ENCODE measurements at regions not wholly inside any gene's neighbourhood (a gene's known extent, or its start where the extent isn't known, plus 50 kb on each side); places are given as distances from the start of the nearest gene placed in this dataset.
A peak's percentile ranks its signal among the peaks of the same experiment; 100 is the strongest.
"Not testable (repeated sequence)": the region's sequence is repeated elsewhere in the genome, so short reads cannot be mapped to it uniquely, and the experiment has no call there.

DNA sequence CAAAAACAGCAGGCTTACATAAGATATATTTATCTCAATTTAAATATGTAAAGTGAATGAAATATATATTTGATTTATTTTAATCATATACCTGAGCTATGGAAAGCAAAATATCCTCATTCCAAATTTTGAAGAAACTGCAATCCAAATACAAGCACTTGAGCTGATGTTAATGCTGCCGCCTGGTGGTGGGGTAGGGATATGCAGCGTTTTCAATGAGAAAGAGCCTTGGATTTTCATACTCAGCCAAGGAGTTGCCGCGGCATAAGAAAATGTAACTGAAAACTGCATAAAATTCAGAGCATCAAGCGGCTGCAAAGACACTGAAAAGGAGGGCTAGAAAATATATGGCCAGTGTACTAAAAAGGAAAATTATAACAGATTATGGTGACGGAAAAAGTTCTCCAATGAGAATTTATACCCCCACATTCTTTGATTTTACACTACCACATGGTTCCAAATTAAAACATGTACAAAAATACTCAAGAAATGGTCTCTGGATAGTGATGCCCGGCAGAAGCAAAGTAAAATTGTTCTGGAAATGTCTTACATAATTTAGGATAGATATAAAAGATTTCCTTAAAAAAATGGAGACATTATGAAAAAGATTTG is 660.3 kb upstream of the PITX2 start:
- DNase-seq: peak; percentile 62

GRCh38 chr4:111296466-111296865 is 673.6 kb upstream of the PITX2 start:
- DNase-seq: no peak

GRCh38 chr4:111303806-111304205 is 680.9 kb upstream of the PITX2 start:
- no peak for DNase-seq

GRCh38 chr4:111323496-111323895 is 700.6 kb upstream of the PITX2 start:
- peak; percentile 87 for DNase-seq

- peak; percentile 59 for DNase-seq
These were observed 701.0 kb upstream of the PITX2 start for GRCh38 chr4:111323916-111324315.

- no peak for DNase-seq
These were observed 703.6 kb upstream of the PITX2 start for GRCh38 chr4:111326450-111326849.

- no peak for DNase-seq
These were observed 707.9 kb upstream of the PITX2 start for GRCh38 chr4:111330786-111331185.

GRCh38 chr4:111334361-111334760 is 711.5 kb upstream of the PITX2 start:
- no peak for DNase-seq

DNA sequence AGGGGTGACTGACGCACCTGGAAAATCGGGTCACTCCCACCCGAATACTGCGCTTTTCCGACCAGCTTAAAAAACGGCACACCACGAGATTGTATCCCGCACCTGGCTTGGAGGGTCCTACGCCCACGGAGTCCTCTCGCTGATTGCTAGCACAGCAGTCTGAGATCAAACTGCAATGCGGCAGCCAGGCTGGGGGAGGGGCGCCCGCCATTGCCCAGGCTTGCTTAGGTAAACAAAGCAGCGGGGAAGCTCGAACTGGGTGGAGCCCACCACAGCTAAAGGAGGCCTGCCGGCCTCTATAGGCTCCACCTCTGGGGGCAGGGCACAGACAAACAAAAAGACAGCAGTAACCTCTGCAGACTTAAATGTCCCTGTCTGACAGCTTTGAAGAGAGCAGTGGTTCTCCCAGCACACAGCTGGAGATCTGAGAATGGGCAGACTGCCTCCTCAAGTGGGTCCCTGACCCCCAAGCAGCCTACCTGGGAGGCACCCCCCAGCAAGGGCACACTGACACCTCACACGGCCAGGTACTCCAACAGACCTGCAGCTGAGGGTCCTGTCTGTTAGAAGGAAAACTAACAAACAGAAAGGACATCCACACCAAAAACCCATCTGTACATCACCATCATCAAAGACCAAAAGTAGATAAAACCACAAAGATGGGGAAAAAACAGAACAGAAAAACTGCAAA is 714.5 kb upstream of the PITX2 start:
- not testable (repeated sequence) for DNase-seq

GRCh38 chr4:111359602-111360001 is 736.7 kb upstream of the PITX2 start:
- no peak for DNase-seq

- DNase-seq: no peak
These were observed 738.0 kb upstream of the PITX2 start for GRCh38 chr4:111360906-111361305.

GRCh38 chr4:111362941-111363361 is 740.1 kb upstream of the PITX2 start:
- DNase-seq: peak; percentile 0

DNA sequence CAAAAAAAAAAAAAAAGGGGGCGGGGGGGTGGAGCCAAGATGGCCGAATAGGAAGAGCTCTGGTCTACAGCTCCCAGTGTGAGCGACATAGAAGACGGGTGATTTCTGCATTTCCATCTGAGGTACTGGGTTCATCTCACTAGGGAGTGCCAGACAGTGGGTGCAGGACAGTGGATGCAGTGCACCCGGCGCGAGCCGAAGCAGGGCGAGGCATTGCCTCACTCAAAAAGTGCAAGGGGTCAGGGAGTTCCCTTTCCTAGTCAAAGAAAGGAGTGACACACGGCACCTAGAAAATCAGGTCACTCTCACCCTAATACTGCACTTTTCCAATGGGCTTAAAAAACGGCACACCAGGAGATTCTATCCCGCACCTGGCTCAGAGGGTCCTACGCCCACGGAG is 755.0 kb upstream of the PITX2 start:
- not testable (repeated sequence) for DNase-seq

GRCh38 chr4:111388561-111388960 is 756.7 kb upstream of the FAM241A start:
- DNase-seq: no peak

DNA sequence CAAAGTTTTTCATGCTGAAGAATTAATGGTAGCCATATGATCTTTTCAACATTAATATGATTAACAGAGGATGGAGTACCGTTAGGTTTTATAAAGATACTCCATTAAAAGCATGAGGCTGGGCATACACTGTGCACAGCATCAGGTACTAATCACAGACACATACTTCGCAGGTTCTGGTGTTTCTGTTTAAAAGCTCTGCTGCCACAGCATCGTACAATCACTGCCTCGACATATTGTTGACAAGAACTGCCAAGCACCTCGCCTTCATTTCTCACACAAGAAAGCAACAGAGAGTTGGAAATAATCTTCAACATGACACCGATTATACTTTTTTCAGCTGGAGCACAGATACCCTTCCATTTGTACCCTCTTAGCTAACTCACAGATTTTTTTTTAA is 753.4 kb upstream of the FAM241A start:
- no peak for DNase-seq

DNA sequence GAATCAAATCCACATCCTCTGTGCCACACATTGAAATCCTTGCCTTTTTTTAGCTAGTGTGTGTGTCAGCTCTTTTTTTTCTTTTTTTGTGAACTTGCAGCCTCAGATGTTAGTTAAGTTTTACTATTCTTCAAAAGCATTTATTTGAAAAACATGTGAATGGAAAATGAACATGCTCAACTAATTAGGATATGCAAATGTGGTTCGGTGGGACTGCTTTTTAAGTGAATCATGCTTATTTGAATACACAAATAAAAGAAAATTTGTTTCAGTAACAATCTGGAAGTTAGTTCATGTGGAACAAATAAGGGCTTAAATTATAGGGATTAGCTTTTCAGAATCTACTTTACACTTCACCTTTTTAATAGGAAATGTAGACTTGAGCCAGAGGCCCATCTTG is 751.5 kb upstream of the FAM241A start:
- DNase-seq: no peak

- DNase-seq: peak; percentile 5
These were observed 746.3 kb upstream of the FAM241A start for GRCh38 chr4:111398906-111399330.

DNA sequence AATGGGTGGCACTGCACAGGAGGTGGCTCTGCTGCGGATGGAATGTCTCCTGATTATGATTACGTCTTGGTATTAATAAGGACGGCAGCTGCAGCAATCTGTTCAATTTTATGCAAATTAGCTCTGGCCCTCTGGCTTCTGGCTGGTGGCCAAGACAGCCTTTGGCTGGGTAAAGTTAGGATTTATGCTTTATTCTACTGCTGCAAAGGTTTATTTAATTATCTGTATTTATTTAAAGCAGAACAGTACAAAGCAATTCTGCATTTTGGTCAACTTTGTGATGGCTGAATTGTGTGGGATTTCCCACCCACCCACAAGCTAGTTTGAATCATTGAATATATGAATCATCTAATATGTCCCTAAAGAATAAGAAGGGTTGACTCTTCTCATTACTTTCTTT is 745.6 kb upstream of the FAM241A start:
- peak; percentile 3 for DNase-seq

DNA sequence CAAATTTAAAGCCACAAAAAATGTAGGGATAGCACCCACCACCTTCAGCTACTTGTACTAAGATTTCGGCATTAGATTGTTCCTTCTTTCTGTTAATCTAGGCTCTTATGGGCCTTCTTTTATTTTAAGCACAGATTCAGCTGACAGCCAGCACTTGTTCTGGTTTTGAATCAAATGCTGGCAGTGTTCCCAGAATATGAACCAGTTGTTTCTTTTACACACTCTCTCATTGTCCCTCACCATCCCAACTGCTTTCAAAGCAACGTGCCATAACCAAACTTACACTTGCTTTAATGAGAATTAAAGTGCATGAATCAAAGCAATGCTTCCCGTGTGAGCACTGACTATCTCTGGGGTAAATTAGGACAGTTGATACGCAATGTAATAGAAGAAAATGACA is 744.5 kb upstream of the FAM241A start:
- DNase-seq: peak; percentile 41

- no peak for DNase-seq
These were observed 740.6 kb upstream of the FAM241A start for GRCh38 chr4:111404673-111405072.

GRCh38 chr4:111405989-111406388 is 739.3 kb upstream of the FAM241A start:
- no peak for DNase-seq

DNA sequence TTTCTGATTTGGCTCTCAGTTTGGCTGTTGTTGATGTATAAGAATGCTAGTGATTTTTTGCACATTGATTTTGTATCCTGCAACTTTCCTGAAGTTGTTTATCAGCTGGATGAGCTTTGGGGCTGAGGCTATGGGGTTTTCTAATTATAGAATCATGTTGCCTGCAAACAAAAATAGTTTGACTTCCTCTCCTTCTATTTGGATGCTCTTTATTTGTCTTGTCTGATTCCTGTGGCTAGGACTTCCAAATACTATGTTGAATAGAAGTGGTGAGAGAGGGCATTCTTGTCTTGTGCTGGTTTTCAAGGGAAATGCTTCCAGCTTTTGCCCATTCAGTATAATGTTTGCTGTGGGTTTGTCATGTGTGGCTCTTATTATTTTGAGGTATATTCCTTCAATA is 734.7 kb upstream of the FAM241A start:
- DNase-seq: no peak

GRCh38 chr4:111417521-111417920 is 727.7 kb upstream of the FAM241A start:
- no peak for DNase-seq

DNA sequence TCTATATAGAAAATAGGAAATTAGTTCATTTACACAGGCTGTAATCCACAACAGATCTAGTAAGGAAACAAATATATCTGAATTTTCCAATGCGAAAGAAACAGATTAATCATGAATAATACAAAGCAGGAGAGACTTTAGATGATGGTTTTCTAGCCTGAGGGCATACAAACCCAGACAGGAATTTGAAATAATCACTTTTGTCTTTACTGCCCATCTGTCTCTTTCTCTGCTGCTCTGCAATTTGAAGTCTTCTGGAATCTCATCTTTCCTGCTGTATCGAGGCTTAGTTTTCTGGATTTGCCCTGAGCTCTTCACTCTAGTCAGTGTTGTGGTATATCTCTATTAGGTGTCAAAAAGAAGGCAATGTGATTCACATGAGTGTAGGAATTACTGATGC is 711.8 kb upstream of the FAM241A start:
- DNase-seq: no peak

DNA sequence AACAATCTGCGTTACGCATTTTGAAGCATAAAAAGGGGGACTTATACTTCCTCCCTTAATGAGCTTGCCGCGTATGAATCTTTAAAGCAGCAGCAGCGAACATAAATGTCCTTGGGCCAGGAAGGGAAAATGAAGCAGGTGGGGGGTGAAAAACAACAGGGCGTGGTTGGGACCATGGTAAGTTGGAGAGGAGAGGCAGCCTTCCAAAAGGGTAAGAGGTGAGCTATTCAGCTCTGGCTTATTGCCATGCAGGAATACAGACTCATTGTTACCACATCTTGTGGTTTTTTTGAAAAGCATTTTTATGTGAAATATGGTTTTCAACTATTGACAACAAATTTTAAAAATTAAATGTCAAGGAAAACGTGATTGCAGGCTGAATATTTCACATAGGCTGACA is 710.7 kb upstream of the FAM241A start:
- no peak for DNase-seq
